IMR-90 (cell line): ENCODE measurements at regions not wholly inside any gene's neighbourhood (a gene's known extent, or its start where the extent isn't known, plus 50 kb on each side); places are given as distances from the start of the nearest gene placed in this dataset.

Experiments used
- ATAC-seq: fragments of 200-7000 bp; cut with Tn5 transposase; 2 replicates; pipeline ENCODE4 v1.9.1; 2020; ENCODE audit warnings: low read depth, mild to moderate bottlenecking, moderate library complexity
- BruUV-seq: library from RNA; stranded (reverse); fragments of 400-500 nt; replicated peaks from 2 replicates; lab custom pipeline; 2021; lab: Mats Ljungman, UMichigan
- CTCF ChIA-PET: fragments of 300-600 bp; formaldehyde crosslinking; extraction: SDS; loops from one replicate; lab custom pipeline; 2021; ENCODE audit warnings: antibody characterized with exemption; lab: Yijun Ruan, JAX
- POLR2A ChIA-PET: fragments of 300-600 bp; sonication (Branson Sonifier 250); formaldehyde crosslinking; loops from one replicate; lab custom pipeline; 2022; ENCODE audit warnings: antibody characterized with exemption; ENCODE audit not compliant: unreplicated experiment; lab: Charles Lee
- DNase-seq: peaks from one replicate; pipeline ENCODE4 v3.0.0; 2013
- H2AFZ ChIP-seq: replicated peaks from 2 replicates; pipeline ENCODE3; 2013; ENCODE audit warnings: low read length, mild to moderate bottlenecking; ENCODE audit not compliant: poor library complexity
- H2AK5ac ChIP-seq: 2 replicates; pipeline ENCODE4 v1.6.1; 2013; ENCODE audit warnings: low read depth, low read length, inconsistent platforms
- H2AK9ac ChIP-seq: replicated peaks from 2 replicates; pipeline ENCODE3; 2013; ENCODE audit warnings: mild to moderate bottlenecking, low read depth, low read length, moderate library complexity; ENCODE audit not compliant: poor library complexity
- H2BK120ac ChIP-seq: 2 replicates; pipeline ENCODE4 v1.6.1; 2013; ENCODE audit warnings: low read depth, low read length, inconsistent platforms
- H2BK15ac ChIP-seq: 3 replicates; pipeline ENCODE4 v1.6.1; 2013; ENCODE audit warnings: low read depth, low read length, inconsistent platforms
- H2BK20ac ChIP-seq: 2 replicates; pipeline ENCODE4 v1.6.1; 2013; ENCODE audit warnings: low read depth, mild to moderate bottlenecking, inconsistent platforms, low read length, moderate library complexity
- H2BK5ac ChIP-seq: 2 replicates; pipeline ENCODE4 v1.6.1; 2013; ENCODE audit warnings: mild to moderate bottlenecking, low read depth, low read length, inconsistent platforms; ENCODE audit not compliant: poor library complexity, severe bottlenecking
- H3K14ac ChIP-seq: replicated peaks from 2 replicates; pipeline ENCODE4 v1.6.1; 2013; ENCODE audit warnings: low read depth, low read length, inconsistent platforms
- H3K18ac ChIP-seq: 2 replicates; pipeline ENCODE4 v1.6.1; 2013; ENCODE audit warnings: low read depth, low read length, control low read depth
- H3K23ac ChIP-seq: 2 replicates; pipeline ENCODE4 v1.6.1; 2013; ENCODE audit warnings: low read depth, low read length, inconsistent platforms
- H3K27ac ChIP-seq: 2 replicates; pipeline ENCODE4 v1.5.1; 2013; ENCODE audit warnings: mild to moderate bottlenecking, control low read depth, low read length; ENCODE audit not compliant: insufficient read depth
- H3K27me3 ChIP-seq: 2 replicates; pipeline ENCODE4 v1.6.1; 2013; ENCODE audit warnings: low read length; ENCODE audit not compliant: control insufficient read depth, insufficient read depth
- H3K36me3 ChIP-seq: 2 replicates; pipeline ENCODE4 v1.6.1; 2013; ENCODE audit warnings: low read length, mixed read lengths; ENCODE audit not compliant: control insufficient read depth, insufficient read depth
- H3K4ac ChIP-seq: 2 replicates; pipeline ENCODE4 v1.6.1; 2013; ENCODE audit warnings: low read depth, low read length, inconsistent platforms
- H3K4me1 ChIP-seq: 2 replicates; pipeline ENCODE4 v1.6.1; 2013; ENCODE audit warnings: low read length, mixed read lengths; ENCODE audit not compliant: control insufficient read depth, insufficient read depth
- H3K4me2 ChIP-seq: 2 replicates; pipeline ENCODE4 v1.6.1; 2013; ENCODE audit warnings: low read depth, mild to moderate bottlenecking, control low read depth, low read length, moderate library complexity
- H3K4me3 ChIP-seq: 2 replicates; pipeline ENCODE4 v1.5.1; 2013; ENCODE audit warnings: low read depth, mild to moderate bottlenecking, control low read depth, low read length, moderate library complexity; ENCODE audit not compliant: insufficient read depth
- H3K56ac ChIP-seq: 2 replicates; pipeline ENCODE4 v1.6.1; 2013; ENCODE audit warnings: low read length, inconsistent platforms; ENCODE audit not compliant: insufficient read depth; ENCODE audit errors: extremely low read depth
- H3K79me1 ChIP-seq, 2 experiments: 2 replicates each; pipeline ENCODE4 v1.6.1; 2013; ENCODE audit warnings: low read length in 2 of 2, inconsistent platforms in 1 of 2, low read depth in 1 of 2
- H3K9ac ChIP-seq: 2 replicates; pipeline ENCODE4 v1.6.1; 2013; ENCODE audit warnings: low read depth, low read length, control low read depth
- H3K9me1 ChIP-seq: 2 replicates; pipeline ENCODE4 v1.6.1; 2013; ENCODE audit warnings: low read length, inconsistent platforms; ENCODE audit not compliant: insufficient read depth
- H3K9me3 ChIP-seq: 2 replicates; pipeline ENCODE4 v1.6.1; 2013; ENCODE audit warnings: low read length; ENCODE audit not compliant: control insufficient read depth, insufficient read depth
- H4K20me1 ChIP-seq: 2 replicates; pipeline ENCODE4 v1.6.1; 2013; ENCODE audit warnings: low read length, inconsistent platforms; ENCODE audit not compliant: insufficient read depth
- H4K5ac ChIP-seq: 2 replicates; pipeline ENCODE4 v1.6.1; 2013; ENCODE audit warnings: mild to moderate bottlenecking, low read depth, low read length, control low read depth
- H4K8ac ChIP-seq, 2 experiments: 2 replicates each; pipeline ENCODE4 v1.6.1; 2013; ENCODE audit warnings: low read depth in 2 of 2, low read length in 2 of 2, control low read depth in 1 of 2, inconsistent platforms in 1 of 2
- H4K91ac ChIP-seq: 2 replicates; pipeline ENCODE4 v1.6.1; 2013; ENCODE audit warnings: low read depth, low read length, inconsistent platforms; ENCODE audit not compliant: insufficient read depth
- CHD1 ChIP-seq: IDR thresholded peaks from 2 replicates; pipeline ENCODE4 v1.6.1; 2012; ENCODE audit warnings: low read depth, low read length, improper control_type of control experiment
- MAFK ChIP-seq: IDR thresholded peaks from 2 replicates; pipeline ENCODE4 v1.6.1; 2012; ENCODE audit warnings: low read depth, low read length, improper control_type of control experiment
- NFE2L2 ChIP-seq: fragments of 150-350 bp; IDR thresholded peaks from 2 replicates; pipeline ENCODE4 v1.6.1; 2016; ENCODE audit warnings: low read depth, mild to moderate bottlenecking, low read length
- WGBS, 2 experiments: methylation state at CpG; one replicate each; pipeline versions ENCODE4 v1.1.5 to v1.1.7; 2013; ENCODE audit warnings: missing lambda C conversion rate in 2 of 2; ENCODE audit not compliant: insufficient read length in 1 of 2; ENCODE audit errors: extremely low coverage in 2 of 2; 5-methylcytosine and 5-hydroxymethylcytosine counted together
- dilution Hi-C: fragments of 300-500 bp; cut with HindIII; formaldehyde crosslinking; loops from one replicate; pipeline ENCODE4 v1.14.3; 2018; ENCODE audit warnings: low sequenced_read_pairs; ENCODE audit not compliant: unreplicated experiment
- in situ Hi-C: fragments of 300-500 bp; cut with MboI; formaldehyde crosslinking; loops from 3 replicates; pipeline ENCODE4 v1.14.3; 2019; ENCODE audit warnings: low sequenced_read_pairs, inconsistent platforms, mixed read lengths
- intact Hi-C: fragments of 100-400 bp; cut with micrococcal nuclease; formaldehyde crosslinking; loops from 2 replicates; pipeline ENCODE4 v1.10.0; 2022

DNA sequence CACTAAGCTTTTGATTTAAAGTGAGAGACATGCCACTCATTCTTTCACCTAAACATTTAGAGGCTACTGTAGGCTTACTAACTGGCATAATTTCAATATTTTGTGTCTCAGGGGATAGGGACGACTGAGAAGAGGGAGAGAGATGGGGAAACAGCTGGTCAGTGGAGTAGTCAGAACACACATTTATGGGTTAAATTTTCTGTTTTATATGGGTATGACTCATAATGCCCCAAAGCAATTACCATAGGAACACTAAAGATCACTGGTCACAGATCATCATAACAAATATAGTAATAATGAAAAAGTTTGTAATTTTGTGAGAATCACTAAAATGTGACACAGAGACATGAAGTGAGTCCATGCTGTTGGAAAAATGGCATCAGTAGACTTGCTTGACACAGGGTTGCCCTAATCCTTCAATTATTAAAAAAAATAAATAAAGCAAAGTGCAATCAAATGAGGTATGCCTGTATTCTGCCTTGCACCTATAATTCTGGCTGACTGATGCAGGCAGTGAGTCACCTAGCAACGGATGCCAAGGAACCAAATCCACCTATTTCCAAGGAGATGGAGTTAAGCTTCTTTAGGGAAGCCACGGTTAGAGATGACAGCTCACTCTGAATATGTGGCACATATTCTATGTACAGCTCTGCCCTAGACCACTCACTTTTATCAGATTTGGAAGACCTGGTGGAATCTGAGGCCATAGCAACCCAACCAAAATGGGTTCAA lies 166.1 kb downstream of the MARCHF11 start:
- H3K4me2 ChIP-seq: no peak overlapping the region
- H4K8ac ChIP-seq: no peak overlapping the region
- H2AK9ac ChIP-seq: no peak overlapping the region
- H3K23ac ChIP-seq: no peak overlapping the region
- H3K79me1 ChIP-seq: no peaks in the 10 kb centered on the region
- intact Hi-C loops: no loop called here
- H4K20me1 ChIP-seq: no peaks in the 10 kb centered on the region
- no peak overlapping the region for H3K9ac ChIP-seq
- no peaks in the 10 kb centered on the region; the same call in 1 of the 2 replicates for H3K9me1 ChIP-seq
- no peak overlapping the region for H2AFZ ChIP-seq
- BruUV-seq: no TSS peak
- H3K4me3 ChIP-seq: no peak overlapping the region
- no peak overlapping the region for H2BK20ac ChIP-seq
- no peak overlapping the region for H2BK5ac ChIP-seq
- H3K18ac ChIP-seq: no peak overlapping the region
- CTCF ChIA-PET: interaction anchor here (1.5 kb wide), 1 partner anchor 9 kb away, joined by 3 read pairs; no protein-coding TSS in a partner anchor
- POLR2A ChIA-PET: no interaction called here
- H2BK15ac ChIP-seq: no peak overlapping the region
- H3K56ac ChIP-seq: no peak overlapping the region
- H3K27me3 ChIP-seq: no peaks in the 10 kb centered on the region; the same call in 1 of the 2 replicates
- H2BK120ac ChIP-seq: no peak overlapping the region
- no peaks in the 10 kb centered on the region for H3K36me3 ChIP-seq
- no peak for TF ChIP-seq CHD1
- TF ChIP-seq MAFK: no peak
- no peak for TF ChIP-seq NFE2L2
- no peak overlapping the region for H2AK5ac ChIP-seq
- H3K27ac ChIP-seq: no peak overlapping the region
- H4K5ac ChIP-seq: no peak overlapping the region
- dilution Hi-C loops: no loop called here
- H4K91ac ChIP-seq: no peak overlapping the region
- no peak overlapping the region for H3K14ac ChIP-seq
- H3K4ac ChIP-seq: no peak overlapping the region
- WGBS, 2 experiments: no CpG with 5 or more reads among the region's 3 CpGs
- DNase-seq (no peak), ATAC-seq (no peak)
- in situ Hi-C loops: no loop called here
- H3K4me1 ChIP-seq: no peaks in the 10 kb centered on the region
- no peaks in the 10 kb centered on the region for H3K9me3 ChIP-seq
